ENCODE measurements at regions not wholly inside any gene's neighbourhood (a gene's known extent, or its start where the extent isn't known, plus 50 kb on each side); places are given as distances from the start of the nearest gene placed in this dataset.

DNA sequence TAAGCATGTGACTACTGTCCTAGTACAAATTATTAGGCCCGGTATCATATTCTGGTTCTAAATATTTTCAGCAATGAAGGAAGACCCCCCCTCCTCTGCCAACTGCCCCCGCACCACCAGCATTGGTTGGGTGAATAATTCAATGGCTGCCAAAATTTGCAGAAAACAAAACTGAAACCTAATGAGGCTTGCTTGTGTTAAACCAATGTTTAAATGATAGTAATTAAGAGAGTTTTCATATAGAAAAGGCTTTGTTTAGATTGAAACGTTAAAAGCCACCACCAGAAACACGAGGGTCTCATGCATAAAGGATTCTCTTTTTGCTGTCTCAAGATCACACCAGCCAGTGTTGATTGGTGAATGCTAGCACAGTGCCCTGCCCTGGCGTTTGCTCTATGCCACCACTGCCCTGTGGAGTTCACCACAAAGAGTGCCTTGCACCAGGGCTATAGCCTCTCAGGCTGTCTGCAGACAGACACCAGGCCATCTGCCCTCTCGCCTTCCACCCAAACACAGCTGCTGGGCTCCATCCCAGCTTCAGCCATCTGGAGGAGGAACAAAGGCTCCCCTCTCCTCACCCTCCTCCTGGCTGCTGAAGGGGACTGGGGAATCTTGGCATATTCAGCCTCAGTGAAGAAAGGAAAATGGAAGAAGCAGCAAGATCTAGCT, 200.3 kb upstream of the PFN2 start:
- no peak for DNase-seq (ENCODE audit: low read depth in 1 of 2, low spot score in 1 of 2)

DNA sequence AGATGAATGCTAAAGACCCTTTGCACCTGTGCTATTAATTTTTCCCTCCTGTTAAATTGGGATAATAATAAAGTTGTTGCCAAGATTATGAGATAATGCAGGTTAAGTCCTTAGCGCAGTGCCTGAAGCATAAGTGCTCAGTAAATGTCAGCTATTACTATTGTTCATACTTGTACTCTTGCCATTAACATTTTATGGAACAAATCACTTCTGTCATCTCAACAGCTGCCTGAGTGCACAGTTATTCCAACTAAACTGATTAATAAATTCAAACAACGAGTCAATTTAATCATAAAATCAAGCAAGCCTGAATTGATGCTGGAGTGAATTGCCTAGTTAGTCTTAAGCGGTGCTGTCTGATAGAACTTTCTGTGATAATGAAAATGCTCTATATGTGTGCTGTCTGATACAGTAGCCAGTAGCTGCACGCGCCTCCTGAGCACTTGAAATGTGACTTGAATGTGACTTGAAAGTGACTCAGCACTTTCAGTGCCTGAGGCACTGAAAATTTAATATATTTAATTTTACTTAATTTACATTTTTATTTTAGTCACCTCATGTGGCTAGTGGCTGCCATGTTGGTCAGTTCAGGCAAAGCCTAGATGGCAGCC, 198.7 kb upstream of the PFN2 start:
- no peak for DNase-seq (ENCODE audit: low read depth in 1 of 2, low spot score in 1 of 2)

DNA sequence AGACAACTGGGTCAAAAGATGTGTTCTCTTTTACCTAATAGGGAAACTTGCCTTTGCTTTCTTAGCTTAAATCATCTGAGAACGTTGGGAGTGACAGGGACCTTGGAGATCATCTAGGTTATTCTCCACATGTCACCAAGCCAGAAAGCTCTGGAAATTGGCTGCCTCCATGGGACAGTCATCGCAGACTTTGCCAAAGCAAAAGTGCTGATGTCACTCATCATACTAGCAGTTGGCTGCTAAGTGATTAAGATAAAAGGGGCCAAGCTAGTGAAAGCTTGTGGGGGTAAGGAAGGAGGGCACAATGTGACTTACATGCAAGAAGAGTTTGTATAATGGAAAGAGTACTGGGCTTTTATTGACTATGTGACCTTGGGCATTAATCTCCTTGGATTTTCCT, 198.0 kb upstream of the PFN2 start:
- no peak for DNase-seq (ENCODE audit: low read depth in 1 of 2, low spot score in 1 of 2)

DNA sequence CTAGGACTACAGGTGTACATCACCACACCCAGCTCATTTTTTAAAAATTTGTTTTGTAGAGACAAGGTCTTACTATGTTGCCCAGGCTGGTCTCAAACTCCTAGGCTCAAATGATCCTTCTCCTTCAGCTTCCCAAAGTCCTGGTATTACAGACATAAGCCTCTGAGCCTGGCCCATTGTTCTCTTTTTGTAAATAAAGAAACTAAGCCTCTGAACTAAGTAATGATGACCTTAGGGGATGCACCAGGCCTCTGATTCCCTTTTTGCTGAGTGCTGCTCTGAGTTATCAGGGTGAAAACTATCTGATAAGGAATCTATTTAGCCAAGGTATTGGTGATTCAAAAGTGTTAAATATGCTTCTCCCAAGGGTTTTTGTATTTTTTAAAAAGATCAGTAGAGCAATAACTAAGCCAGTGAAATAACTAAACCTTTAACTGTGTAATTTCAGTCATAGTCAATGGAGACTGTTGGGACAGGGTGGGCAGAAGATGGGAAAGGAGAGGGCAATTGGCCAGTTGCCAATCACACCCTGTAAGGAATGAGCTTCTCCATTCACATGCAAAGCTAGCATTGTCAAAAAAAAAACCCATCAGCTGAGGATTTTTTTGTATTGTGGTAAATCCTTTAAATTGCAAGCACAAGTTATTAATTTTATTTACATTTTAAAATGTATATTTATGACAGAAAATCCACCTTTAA, 194.8 kb upstream of the PFN2 start:
- DNase-seq (ENCODE audit: low read depth in 1 of 2, low spot score in 1 of 2) = no peak

DNA sequence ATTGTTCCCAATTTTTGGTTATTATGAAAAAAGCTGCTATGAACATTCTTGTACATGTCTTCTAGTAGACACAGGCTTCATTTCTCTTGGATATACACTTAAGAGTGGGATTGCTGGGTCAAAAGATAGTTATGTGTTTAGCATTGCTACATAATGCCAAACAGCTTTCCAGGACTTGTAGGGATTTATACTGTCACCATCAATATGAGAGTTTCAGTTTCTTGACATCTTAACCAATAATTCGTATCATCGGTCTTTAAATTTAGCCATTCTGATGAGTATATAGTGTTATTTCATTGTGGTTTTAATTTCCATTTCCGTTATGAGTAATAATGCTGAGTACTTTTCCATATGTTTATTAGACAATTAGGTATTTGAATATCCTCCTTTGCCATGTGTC, 190.3 kb upstream of the PFN2 start:
- no peak for DNase-seq (ENCODE audit: low read depth in 1 of 2, low spot score in 1 of 2)

GRCh38 chr3:150158943-150159625, 188.4 kb upstream of the PFN2 start:
- no peak for DNase-seq (ENCODE audit: low read depth in 1 of 2, low spot score in 1 of 2)

GRCh38 chr3:150152567-150152966, 181.9 kb upstream of the PFN2 start:
- DNase-seq (ENCODE audit: low read depth in 1 of 2, low spot score in 1 of 2) = no peak

DNA sequence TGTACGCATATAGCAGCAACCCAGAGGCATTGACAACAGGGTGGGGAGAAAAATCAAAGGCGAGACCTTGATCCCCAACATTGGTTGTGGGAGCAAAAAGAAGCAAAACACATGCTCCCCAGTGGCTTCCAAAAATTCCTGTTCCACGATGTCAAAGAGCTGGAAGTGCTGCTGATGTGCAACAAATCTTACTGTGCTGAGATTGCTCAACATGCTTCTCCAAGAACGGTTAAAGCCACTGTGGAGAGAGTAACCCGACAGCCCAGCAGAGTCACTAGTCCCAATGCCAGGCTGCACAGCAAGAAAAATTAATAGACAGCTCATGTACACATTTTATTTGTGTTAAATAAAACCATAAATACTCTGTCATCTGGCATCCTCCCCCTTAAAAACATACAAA, 179.9 kb upstream of the PFN2 start:
- no peak for DNase-seq (ENCODE audit: low read depth in 1 of 2, low spot score in 1 of 2)

DNA sequence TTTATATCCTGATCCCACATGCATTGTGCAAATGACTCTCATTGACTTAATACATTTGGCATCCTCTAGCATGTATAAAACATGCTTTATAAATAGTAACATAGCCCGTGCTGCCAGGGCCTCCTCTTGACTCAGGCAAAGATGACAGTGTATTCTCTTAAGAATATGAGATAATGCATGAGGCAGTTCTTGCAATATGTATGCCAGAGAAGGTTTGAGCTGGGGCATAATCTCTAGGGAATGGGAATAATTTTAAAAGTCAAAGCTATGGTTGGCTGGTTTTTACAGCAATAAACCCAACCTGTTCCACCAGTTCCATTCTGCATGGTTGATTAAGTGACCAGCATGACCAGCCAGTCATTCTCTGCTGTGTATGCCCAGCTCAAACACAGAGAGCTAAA, 179.0 kb upstream of the PFN2 start:
- DNase-seq (ENCODE audit: low read depth in 1 of 2, low spot score in 1 of 2) = no peak

- DNase-seq (ENCODE audit: low read depth in 1 of 2, low spot score in 1 of 2) = no peak
Observed at GRCh38 chr3:150148227-150148626, 177.5 kb upstream of the PFN2 start.

GRCh38 chr3:150147776-150148175, 177.1 kb upstream of the PFN2 start:
- DNase-seq (ENCODE audit: low read depth in 1 of 2, low spot score in 1 of 2) = no peak

GRCh38 chr3:150146991-150147761, 176.5 kb upstream of the PFN2 start:
- DNase-seq (ENCODE audit: low read depth in 1 of 2, low spot score in 1 of 2) = no peak

DNA sequence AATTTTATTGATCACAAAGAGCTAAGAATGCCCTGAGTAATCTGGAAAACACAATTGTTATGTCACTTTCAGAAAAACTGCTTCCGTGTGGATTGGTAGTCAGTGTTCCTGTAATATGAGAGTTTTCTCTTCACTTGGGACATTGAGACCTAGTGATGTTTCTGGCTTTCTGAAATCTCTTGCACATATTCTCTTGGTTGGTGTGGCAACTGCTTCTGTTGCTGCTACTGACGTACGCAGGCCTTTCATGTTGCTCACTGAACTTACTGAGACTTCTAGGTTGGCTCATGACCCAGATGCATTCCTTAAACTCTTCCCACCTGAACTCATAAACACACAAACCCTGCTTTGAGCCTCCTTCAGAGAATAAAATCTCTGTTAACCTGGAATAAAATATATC, 175.0 kb upstream of the PFN2 start:
- DNase-seq (ENCODE audit: low read depth in 1 of 2, low spot score in 1 of 2) = no peak

GRCh38 chr3:150144191-150144708, 173.6 kb upstream of the PFN2 start:
- no peak for DNase-seq (ENCODE audit: low read depth in 1 of 2, low spot score in 1 of 2)

DNA sequence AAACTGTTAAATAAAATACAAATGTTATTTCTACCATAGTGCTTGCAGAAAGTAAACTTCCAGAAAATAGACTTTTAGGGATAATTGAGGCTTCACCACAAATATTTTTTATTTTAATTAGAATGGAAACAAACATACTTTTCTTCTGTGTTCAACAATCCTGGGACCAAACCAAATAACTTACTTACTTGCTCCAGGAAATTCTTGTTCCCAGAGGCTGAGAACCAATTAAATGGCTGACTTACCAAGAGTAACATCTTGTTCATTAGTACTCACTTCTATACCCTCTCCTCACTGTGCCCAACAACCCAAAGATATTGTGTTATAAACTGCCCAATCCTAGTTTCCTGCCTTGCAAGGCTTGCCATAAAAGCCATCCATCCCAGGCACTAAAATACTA, 172.2 kb upstream of the PFN2 start:
- no peak for DNase-seq (ENCODE audit: low read depth in 1 of 2, low spot score in 1 of 2)

- no peak for DNase-seq (ENCODE audit: low read depth in 1 of 2, low spot score in 1 of 2)
Observed at GRCh38 chr3:150141790-150142326, 171.2 kb upstream of the PFN2 start.

GRCh38 chr3:150140614-150141321, 170.1 kb upstream of the PFN2 start:
- no peak for DNase-seq (ENCODE audit: low read depth in 1 of 2, low spot score in 1 of 2)

GRCh38 chr3:150138824-150139223, 168.1 kb upstream of the PFN2 start:
- no peak for DNase-seq (ENCODE audit: low read depth in 1 of 2, low spot score in 1 of 2)

DNA sequence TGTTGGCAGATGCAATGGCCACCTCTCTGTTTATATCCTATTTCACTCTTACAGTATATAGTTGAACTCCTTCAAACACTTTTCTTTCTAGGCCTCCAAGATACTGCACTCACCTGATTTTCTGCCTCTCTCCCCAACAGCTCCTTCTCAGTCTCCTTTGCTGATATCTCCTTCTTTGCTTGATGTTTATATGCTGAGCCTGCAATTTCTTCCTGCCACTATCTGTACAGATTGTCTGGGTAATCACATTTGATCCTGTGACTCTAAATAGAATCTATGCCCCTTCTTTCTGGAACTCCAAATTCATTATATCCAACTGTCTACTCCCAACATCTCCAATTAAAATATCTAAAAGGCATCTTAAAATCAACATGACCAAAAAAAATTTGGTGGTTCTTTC, 165.5 kb upstream of the PFN2 start:
- DNase-seq (ENCODE audit: low read depth in 1 of 2, low spot score in 1 of 2) = no peak

DNA sequence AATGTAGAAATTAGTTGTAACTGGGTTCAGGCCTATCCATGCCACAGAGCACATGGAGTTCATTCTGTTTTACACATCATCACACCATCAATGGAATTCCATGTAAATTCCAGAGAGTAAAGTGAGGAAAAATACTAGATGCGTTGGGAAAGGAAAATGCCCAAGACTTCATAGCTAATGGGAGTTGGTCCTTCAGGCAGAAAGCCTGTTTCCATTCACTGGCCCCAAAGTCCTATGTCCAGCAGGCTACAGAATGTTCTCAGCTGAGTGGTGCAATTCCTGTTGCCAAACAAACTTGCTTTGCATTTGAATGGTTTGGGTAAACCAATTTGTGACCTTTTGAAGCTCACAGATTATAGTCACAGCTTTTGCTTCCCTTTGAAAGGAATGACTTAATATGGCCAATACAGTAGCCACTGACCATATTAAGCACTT, 164.6 kb upstream of the PFN2 start:
- no peak for DNase-seq (ENCODE audit: low read depth in 1 of 2, low spot score in 1 of 2)
